ENCODE measurements at regions not wholly inside any gene's neighbourhood (a gene's known extent, or its start where the extent isn't known, plus 50 kb on each side); places are given as distances from the start of the nearest gene placed in this dataset.

GRCh38 chr12:59386236-59386635, 209.6 kb upstream of the SLC16A7 start:
- in situ Hi-C loops (cut with MboI; ENCODE audit: low sequenced_read_pairs) (no loop called here), dilution Hi-C loops (cut with HindIII; ENCODE audit: low sequenced_read_pairs, unreplicated experiment) (no loop called here), intact Hi-C loops (cut with micrococcal nuclease) (no loop called here)
- H4K8ac ChIP-seq (ENCODE audit: low read depth in 2 of 2, low read length in 2 of 2), result no peak overlapping the region
- no peak overlapping the region for H2BK20ac ChIP-seq (ENCODE audit: low read depth, low read length)
- no peak overlapping the region for H2BK15ac ChIP-seq (ENCODE audit: low read depth, low read length)
- no peaks in the 10 kb centered on the region for H3K9me3 ChIP-seq (ENCODE audit: control insufficient read depth, insufficient read depth, low read length)
- no peak overlapping the region for H2BK120ac ChIP-seq (ENCODE audit: low read depth, low read length)
- no peak overlapping the region for H3K56ac ChIP-seq (ENCODE audit: extremely low read depth, insufficient read depth, low read length)
- no TSS peak for BruUV-seq (replicated peaks)
- no peaks in the 10 kb centered on the region for H3K9me1 ChIP-seq (ENCODE audit: insufficient read depth, low read length)
- no peak overlapping the region for H2AK5ac ChIP-seq (ENCODE audit: low read depth, low read length)
- no peak overlapping the region for H2AFZ ChIP-seq (replicated peaks; ENCODE audit: low read length, poor library complexity)
- H3K9ac ChIP-seq (ENCODE audit: low read depth, low read length), result no peak overlapping the region
- no peak overlapping the region for H3K27ac ChIP-seq (ENCODE audit: insufficient read depth, low read length)
- DNase-seq (no peak), ATAC-seq (ENCODE audit: low read depth) (peak; percentile 17; the same call in 1 of the 2 replicates)
- H3K14ac ChIP-seq (replicated peaks; ENCODE audit: low read depth, low read length), result no peak overlapping the region
- H4K91ac ChIP-seq (ENCODE audit: insufficient read depth, low read depth, low read length), result no peak overlapping the region
- no peaks in the 10 kb centered on the region for H4K20me1 ChIP-seq (ENCODE audit: insufficient read depth, low read length)
- no peaks in the 10 kb centered on the region for H3K36me3 ChIP-seq (ENCODE audit: control insufficient read depth, insufficient read depth, low read length)
- ChIA-PET POLR2A (ENCODE audit: unreplicated experiment) (no interaction called here), CTCF (interaction anchor here (1.7 kb wide), 1 partner anchor 18 kb away, joined by 6 read pairs; no protein-coding TSS in a partner anchor)
- no CpG with 5 or more reads among the region's 1 CpG for WGBS, 2 experiments (ENCODE audit: extremely low coverage in 2 of 2, insufficient read length in 1 of 2)
- H3K4ac ChIP-seq (ENCODE audit: low read depth, low read length), result no peak overlapping the region
- no peaks in the 10 kb centered on the region for H3K79me1 ChIP-seq (ENCODE audit: low read depth in 1 of 2, low read length in 2 of 2)
- no peaks in the 10 kb centered on the region for H3K4me1 ChIP-seq (ENCODE audit: control insufficient read depth, insufficient read depth, low read length)
- H3K4me3 ChIP-seq (ENCODE audit: insufficient read depth, low read depth, low read length), result no peak overlapping the region
- H2AK9ac ChIP-seq (replicated peaks; ENCODE audit: low read depth, low read length, poor library complexity), result no peak overlapping the region
- no peak overlapping the region for H2BK5ac ChIP-seq (ENCODE audit: low read depth, low read length, poor library complexity, severe bottlenecking)
- H3K27me3 ChIP-seq (ENCODE audit: control insufficient read depth, insufficient read depth, low read length), result no peaks in the 10 kb centered on the region
- H4K5ac ChIP-seq (ENCODE audit: low read depth, low read length), result no peak overlapping the region
- no peak overlapping the region for H3K4me2 ChIP-seq (ENCODE audit: low read depth, low read length)
- H3K18ac ChIP-seq (ENCODE audit: low read depth, low read length), result no peak overlapping the region; the same call in 1 of the 2 replicates
- no peak for TF ChIP-seq BHLHE40 (IDR thresholded peaks at IDR 0.05; ENCODE audit: low read depth, low read length)
- TF ChIP-seq MXI1 (IDR thresholded peaks at IDR 0.05; ENCODE audit: borderline replicate concordance, low read depth, low read length), result no peak
- TF ChIP-seq USF2 (IDR thresholded peaks at IDR 0.05; ENCODE audit: low read depth, low read length), result no peak
- TF ChIP-seq ELK1 (IDR thresholded peaks at IDR 0.05; ENCODE audit: borderline replicate concordance, low read depth, low read length), result no peak
- no peak for TF ChIP-seq RFX5 (IDR thresholded peaks at IDR 0.05; ENCODE audit: low read depth, low read length)
- TF ChIP-seq CHD1 (IDR thresholded peaks at IDR 0.05; ENCODE audit: low read depth, low read length), result no peak
- TF ChIP-seq POLR2A (IDR thresholded peaks at IDR 0.05; ENCODE audit: low read depth, low read length), result no peak
- no peak for TF ChIP-seq MAZ (IDR thresholded peaks at IDR 0.05; ENCODE audit: borderline replicate concordance, low read depth, low read length)
- H3K23ac ChIP-seq (ENCODE audit: low read depth, low read length), result no peak overlapping the region

Measured in IMR-90 (cell line).